HCT116 (cell line): ENCODE measurements at regions not wholly inside any gene's neighbourhood (a gene's known extent, or its start where the extent isn't known, plus 50 kb on each side); places are given as distances from the start of the nearest gene placed in this dataset.

Experiments used
- ATAC-seq: fragments of 200-7000 bp; cut with Tn5 transposase; 2 replicates; pipeline ENCODE4 v1.9.1; 2020; ENCODE audit warnings: mild to moderate bottlenecking, moderate library complexity
- BruUV-seq: library from RNA; stranded (reverse); fragments of 400-500 nt; replicated peaks from 2 replicates; lab custom pipeline; 2021; lab: Mats Ljungman, UMichigan
- CTCF ChIA-PET: fragments of 300-600 bp; sonication (Branson Sonifier 250); formaldehyde crosslinking; loops from one replicate; lab custom pipeline; 2021; ENCODE audit warnings: antibody characterized with exemption; lab: Charles Lee
- POLR2A ChIA-PET: fragments of 300-600, 350-600 bp; sonication (Branson Sonifier 250); formaldehyde crosslinking; loops from one replicate; lab custom pipeline; 2021; ENCODE audit warnings: antibody characterized with exemption; lab: Charles Lee
- RAD21 ChIA-PET, 2 experiments: fragments of 300-600 bp; sonication (Branson Sonifier 250); formaldehyde crosslinking; loops; one replicate each; lab custom pipeline; 2023; ENCODE audit warnings: low total read pairs in 2 of 2; ENCODE audit not compliant: uncharacterized antibody in 2 of 2, unreplicated experiment in 2 of 2, low non-redundant PET in 1 of 2; lab: Charles Lee
- DNase-seq: peaks from one replicate; pipeline ENCODE4 v3.0.0-alpha.2; 2010; ENCODE audit warnings: low read depth, low spot score
- H2AFZ ChIP-seq: fragments of 200-600 bp; shearing (Covaris generic), sonication (generic); 2 replicates; pipeline ENCODE4 v1.6.1; 2017; ENCODE audit warnings: low read depth, mixed run types, mixed read lengths, antibody characterized with exemption, low read length; ENCODE audit not compliant: poor library complexity, severe bottlenecking
- H3K27ac ChIP-seq: 2 replicates; pipeline ENCODE4 v1.5.1; 2012; ENCODE audit warnings: low read depth, low read length
- H3K27me3 ChIP-seq: fragments of 200-600 bp; sonication (generic); 2 replicates; pipeline ENCODE4 v1.6.1; 2016; ENCODE audit warnings: mixed run types, low read length, mixed read lengths; ENCODE audit not compliant: insufficient read depth
- H3K36me3 ChIP-seq, 2 experiments: fragments of 200-500 bp in 1 of 2; fragments of 200-600 bp in 1 of 2; sonication (Bioruptor generic) in 1 of 2; sonication (generic) in 1 of 2; 2 replicates each; pipeline versions ENCODE4 v1.5.1 to v1.6.1; 2014 to 2016; ENCODE audit warnings: low read length in 2 of 2, inconsistent platforms in 1 of 2, mixed read lengths in 1 of 2, mixed run types in 1 of 2; ENCODE audit not compliant: insufficient read depth in 2 of 2, control insufficient read depth in 1 of 2
- H3K4me1 ChIP-seq, 2 experiments: fragments of 200-600 bp in 1 of 2; sonication (generic) in 1 of 2; 2 replicates each; pipeline versions ENCODE4 v1.5.1 to v1.6.1; 2012 to 2017; ENCODE audit warnings: low read length in 2 of 2, inconsistent platforms in 1 of 2, mild to moderate bottlenecking in 1 of 2, mixed read lengths in 1 of 2, mixed run types in 1 of 2, moderate library complexity in 1 of 2; ENCODE audit not compliant: insufficient read depth in 2 of 2, control insufficient read depth in 1 of 2
- H3K4me2 ChIP-seq: fragments of 200-600 bp; sonication (generic); 2 replicates; pipeline ENCODE4 v1.6.1; 2017; ENCODE audit warnings: mixed run types, low read length, mixed read lengths
- H3K4me3 ChIP-seq, 2 experiments: fragments of 200-600 bp in 1 of 2; sonication (generic) in 1 of 2; replicated peaks in 1 of 2; 2 replicates each; pipeline ENCODE4 v1.5.1; 2011 to 2016; ENCODE audit warnings: low read length in 2 of 2, control low read depth in 1 of 2, low read depth in 1 of 2, mild to moderate bottlenecking in 1 of 2, mixed read lengths in 1 of 2, mixed run types in 1 of 2
- H3K79me2 ChIP-seq: fragments of 200-600 bp; sonication (generic); 2 replicates; pipeline ENCODE4 v1.6.1; 2017; ENCODE audit warnings: mild to moderate bottlenecking, mixed run types, low read length, moderate library complexity, mixed read lengths; ENCODE audit not compliant: insufficient read depth
- H3K9ac ChIP-seq: fragments of 200-600 bp; sonication (generic); 2 replicates; pipeline ENCODE4 v1.6.1; 2016; ENCODE audit warnings: low read length, mixed read lengths
- H3K9me2 ChIP-seq: fragments of 200-600 bp; sonication (generic), shearing (Covaris generic); 2 replicates; pipeline ENCODE4 v1.6.1; 2017; ENCODE audit warnings: mixed run types, mild to moderate bottlenecking, moderate library complexity; ENCODE audit not compliant: insufficient read depth
- H3K9me3 ChIP-seq, 2 experiments: fragments of 200-500 bp in 1 of 2; fragments of 200-600 bp in 1 of 2; sonication (Bioruptor generic) in 1 of 2; sonication (generic) in 1 of 2; 2 replicates each; pipeline ENCODE4 v1.6.1; 2014 to 2017; ENCODE audit warnings: low read length in 2 of 2, mixed read lengths in 2 of 2, inconsistent platforms in 1 of 2, low read depth in 1 of 2, mild to moderate bottlenecking in 1 of 2, mixed run types in 1 of 2, moderate library complexity in 1 of 2; ENCODE audit not compliant: control insufficient read depth in 1 of 2, insufficient read depth in 1 of 2
- H4K20me1 ChIP-seq: fragments of 200-600 bp; sonication (generic), shearing (Covaris generic); 2 replicates; pipeline ENCODE4 v1.6.1; 2017; ENCODE audit warnings: mixed run types, mild to moderate bottlenecking, moderate library complexity; ENCODE audit not compliant: insufficient read depth
- CEBPB ChIP-seq: IDR thresholded peaks from 2 replicates; pipeline ENCODE4 v1.6.1; 2012; ENCODE audit warnings: low read depth
- CTCF ChIP-seq, 3 experiments: fragments of 200-600 bp in 1 of 3; sonication (generic) in 1 of 3; IDR thresholded peaks in 2 of 3; conservative IDR thresholded peaks in 1 of 3; 2 replicates each; pipeline ENCODE4 v1.5.1; 2012 to 2017; ENCODE audit warnings: low read depth in 2 of 3, low read length in 2 of 3, antibody characterized with exemption in 1 of 3, borderline replicate concordance in 1 of 3, control low read depth in 1 of 3, mild to moderate bottlenecking in 1 of 3, mixed read lengths in 1 of 3, mixed run types in 1 of 3, moderate library complexity in 1 of 3; ENCODE audit not compliant: insufficient read depth in 1 of 3
- EGR1 ChIP-seq: IDR thresholded peaks from 2 replicates; pipeline ENCODE4 v1.6.1; 2012; ENCODE audit warnings: low read depth
- FOSL1 ChIP-seq: IDR thresholded peaks from 2 replicates; pipeline ENCODE4 v1.6.1; 2012; ENCODE audit warnings: low read depth
- POLR2A ChIP-seq: IDR thresholded peaks from 2 replicates; pipeline ENCODE4 v1.7.0; 2011; ENCODE audit warnings: borderline replicate concordance; ENCODE audit not compliant: insufficient read depth, insufficient read length; ENCODE audit errors: extremely low read depth
- POLR2AphosphoS5 ChIP-seq: IDR thresholded peaks from 2 replicates; pipeline ENCODE4 v1.6.1; 2011; ENCODE audit warnings: mild to moderate bottlenecking, low read depth, low read length, moderate library complexity
- RAD21 ChIP-seq: IDR thresholded peaks from 2 replicates; pipeline ENCODE4 v1.6.1; 2012; ENCODE audit warnings: low read depth, mild to moderate bottlenecking
- SRF ChIP-seq: IDR thresholded peaks from 2 replicates; pipeline ENCODE4 v1.6.1; 2012; ENCODE audit warnings: low read depth
- TCF7L2 ChIP-seq: IDR thresholded peaks from 2 replicates; pipeline ENCODE4 v1.7.0; 2011; ENCODE audit warnings: borderline replicate concordance, inconsistent platforms; ENCODE audit not compliant: insufficient read depth, insufficient read length; ENCODE audit errors: extremely low read depth
- ZNF274 ChIP-seq: fragments of 200-500 bp; sonication (Bioruptor generic); IDR thresholded peaks from 2 replicates; pipeline ENCODE4 v1.6.1; 2014; ENCODE audit warnings: mild to moderate bottlenecking, low read depth, low read length, inconsistent platforms
- intact Hi-C: fragments of 100-400 bp; cut with micrococcal nuclease; formaldehyde crosslinking; loops from 2 replicates; pipeline ENCODE4 v1.10.0; 2022

- TF ChIP-seq RAD21 (no peak), SRF (no peak), ZNF274 (no peak), EGR1 (no peak), TCF7L2 (no peak)
Measured at GRCh38 chr4:66357316-66357715, 687.0 kb upstream of the EPHA5 start (continued).

GRCh38 chr4:66355328-66355727 lies 685.0 kb upstream of the EPHA5 start:
- ChIA-PET POLR2A (no interaction called here), CTCF (no interaction called here), RAD21 (no interaction called here)
- ATAC-seq: no peak
- no peak overlapping the region for H3K4me3 ChIP-seq
- H3K9me2 ChIP-seq: no peaks in the 10 kb centered on the region
- H2AFZ ChIP-seq: no peak overlapping the region
- H4K20me1 ChIP-seq: no peaks in the 10 kb centered on the region; the same call in 1 of the 2 replicates
- no peaks in the 10 kb centered on the region for H3K79me2 ChIP-seq
- no peaks in the 10 kb centered on the region for H3K36me3 ChIP-seq
- no peak overlapping the region for H3K27ac ChIP-seq
- H3K9ac ChIP-seq: no peak overlapping the region
- no peaks in the 10 kb centered on the region for H3K4me1 ChIP-seq
- H3K27me3 ChIP-seq: no peaks in the 10 kb centered on the region
- TF ChIP-seq CEBPB (no peak), EGR1 (no peak), POLR2AphosphoS5 (no peak), POLR2A (no peak), CTCF (IDR thresholded peaks at IDR 0.05 in 2 of 3, conservative IDR thresholded peaks at IDR 0.05 in 1 of 3; ENCODE audit: borderline replicate concordance in 1 of 3, insufficient read depth in 1 of 3, low read depth in 2 of 3, low read length in 2 of 3) (no peak), FOSL1 (no peak)
- TF ChIP-seq, all 23 proteins: peak for 0
- no peak for DNase-seq
- Histone ChIP-seq H3K9me3 (peaks cover 9% of the 10 kb centered on the region in 2 experiments; a peak in 2 of 4 replicates), H3K4me2 (no peak overlapping the region)
- intact Hi-C loops: no loop called here
- no TSS peak for BruUV-seq
